Body of pancreas (tissue), 4 donors: ENCODE measurements at regions not wholly inside any gene's neighbourhood (a gene's known extent, or its start where the extent isn't known, plus 50 kb on each side); places are given as distances from the start of the nearest gene placed in this dataset.

Experiments
- ATAC-seq: fragments of 150-250 bp; one replicate; pipeline ENCODE4 v1.9.1; 2016
- DNase-seq, 4 donors: peaks; one replicate each; pipeline ENCODE4 v3.0.0-alpha.2; 2019
- H3K27ac ChIP-seq, 4 donors: fragments of 200-600 bp; sonication (generic); 1 replicate in 3 of 4; 2 replicates in 1 of 4; pipeline versions ENCODE4 v1.5.1 to v1.6.1; 2016 to 2019; ENCODE audit warnings: mild to moderate bottlenecking in 1 of 4, mixed read lengths in 1 of 4, moderate library complexity in 1 of 4
- H3K27me3 ChIP-seq, 2 donors: fragments of 200-600 bp; sonication (generic); one replicate each; pipeline ENCODE4 v1.6.0; 2016; ENCODE audit warnings: mild to moderate bottlenecking in 1 of 2
- H3K36me3 ChIP-seq, 2 donors: fragments of 200-600 bp; sonication (generic); replicated peaks in 1 of 2; 2 replicates each; pipeline ENCODE4 v1.5.1; 2016; ENCODE audit warnings: low read depth in 2 of 2; ENCODE audit not compliant: insufficient read depth in 1 of 2
- H3K4me1 ChIP-seq: fragments of 200-600 bp; sonication (generic); one replicate; pipeline ENCODE4 v1.6.0; 2016
- H3K4me3 ChIP-seq, 2 donors: fragments of 200-600 bp; sonication (generic); 1 replicate in 1 of 2; 2 replicates in 1 of 2; pipeline ENCODE4 v1.5.1; 2016 to 2019
- H3K9me3 ChIP-seq, 3 donors: fragments of 200-600 bp; sonication (generic); 1 replicate in 2 of 3; 2 replicates in 1 of 3; pipeline ENCODE4 v1.5.1; 2016
- POLR2A ChIP-seq, 3 donors: fragments of 450-650 bp; IDR thresholded peaks; one replicate each; pipeline ENCODE4 v1.6.1; 2016; ENCODE audit warnings: antibody characterized with exemption in 3 of 3, mild to moderate bottlenecking in 2 of 3
- whole genome bisulfite sequencing, 2 donors: methylation state at CpG; one replicate each; pipeline ENCODE4 v1.1.5; 2017; 5-methylcytosine and 5-hydroxymethylcytosine counted together
- intact Hi-C: fragments of 100-400 bp; cut with DNase I; formaldehyde crosslinking; loops from one replicate; pipeline ENCODE4 v1.15.1; 2023
- TF ChIP-seq, protein P1 (sequence below), 7 experiments: fragments of 450-650 bp in 4 of 7; fragments of 200-600 bp in 3 of 7; sonication (generic) in 3 of 7; IDR thresholded peaks; one replicate each; pipeline ENCODE4 v1.5.1; 2016 to 2019; ENCODE audit warnings: antibody characterized with exemption in 7 of 7

DNA sequence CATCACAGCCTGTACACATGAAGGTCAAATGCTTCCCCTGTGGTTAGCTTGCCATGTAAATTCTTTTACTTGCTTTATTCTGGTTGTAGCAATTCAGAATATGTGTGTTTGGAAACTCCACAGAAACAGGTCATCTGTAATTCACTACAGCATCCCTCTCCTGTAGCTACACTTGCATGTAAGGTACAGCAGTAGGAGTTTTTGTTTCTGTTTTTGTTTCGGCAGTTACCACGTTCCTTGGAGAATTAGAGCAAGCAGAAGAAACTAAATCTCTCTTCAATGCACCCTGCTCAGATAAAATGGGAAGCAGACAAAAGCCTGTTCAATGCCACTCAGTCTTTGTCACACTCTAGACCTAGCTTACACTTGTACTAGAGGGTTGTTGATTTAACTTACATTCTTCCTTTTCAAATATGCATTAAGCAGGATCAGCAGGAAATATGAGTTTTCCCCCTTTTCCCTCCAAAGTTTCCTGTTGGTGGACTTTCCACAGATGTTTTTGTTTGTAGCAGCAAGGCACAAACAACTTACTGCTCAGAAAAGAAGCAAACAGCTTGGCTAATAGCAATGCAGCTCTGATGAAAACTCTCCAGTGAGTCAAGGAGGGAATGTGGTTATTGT lies 80.9 kb downstream of the YIPF5 start:
- WGBS, 2 donors = 24 to 40% methylated on average over 2 of the region's 2 CpGs
- intact Hi-C loops = no loop called here
- ATAC-seq = no peak
- TF ChIP-seq, protein P1, sequence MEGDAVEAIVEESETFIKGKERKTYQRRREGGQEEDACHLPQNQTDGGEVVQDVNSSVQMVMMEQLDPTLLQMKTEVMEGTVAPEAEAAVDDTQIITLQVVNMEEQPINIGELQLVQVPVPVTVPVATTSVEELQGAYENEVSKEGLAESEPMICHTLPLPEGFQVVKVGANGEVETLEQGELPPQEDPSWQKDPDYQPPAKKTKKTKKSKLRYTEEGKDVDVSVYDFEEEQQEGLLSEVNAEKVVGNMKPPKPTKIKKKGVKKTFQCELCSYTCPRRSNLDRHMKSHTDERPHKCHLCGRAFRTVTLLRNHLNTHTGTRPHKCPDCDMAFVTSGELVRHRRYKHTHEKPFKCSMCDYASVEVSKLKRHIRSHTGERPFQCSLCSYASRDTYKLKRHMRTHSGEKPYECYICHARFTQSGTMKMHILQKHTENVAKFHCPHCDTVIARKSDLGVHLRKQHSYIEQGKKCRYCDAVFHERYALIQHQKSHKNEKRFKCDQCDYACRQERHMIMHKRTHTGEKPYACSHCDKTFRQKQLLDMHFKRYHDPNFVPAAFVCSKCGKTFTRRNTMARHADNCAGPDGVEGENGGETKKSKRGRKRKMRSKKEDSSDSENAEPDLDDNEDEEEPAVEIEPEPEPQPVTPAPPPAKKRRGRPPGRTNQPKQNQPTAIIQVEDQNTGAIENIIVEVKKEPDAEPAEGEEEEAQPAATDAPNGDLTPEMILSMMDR (IDR thresholded peaks at IDR 0.05) = no peak
- TF ChIP-seq POLR2A (IDR thresholded peaks at IDR 0.05) = no peak
- Histone ChIP-seq H3K4me1 (no peaks in the 10 kb centered on the region), H3K27ac (no peak overlapping the region), H3K4me3 (no peak overlapping the region), H3K27me3 (no peaks in the 10 kb centered on the region), H3K36me3 (no peaks in the 10 kb centered on the region), H3K9me3 (no peaks in the 10 kb centered on the region)
- no peak for DNase-seq

DNA sequence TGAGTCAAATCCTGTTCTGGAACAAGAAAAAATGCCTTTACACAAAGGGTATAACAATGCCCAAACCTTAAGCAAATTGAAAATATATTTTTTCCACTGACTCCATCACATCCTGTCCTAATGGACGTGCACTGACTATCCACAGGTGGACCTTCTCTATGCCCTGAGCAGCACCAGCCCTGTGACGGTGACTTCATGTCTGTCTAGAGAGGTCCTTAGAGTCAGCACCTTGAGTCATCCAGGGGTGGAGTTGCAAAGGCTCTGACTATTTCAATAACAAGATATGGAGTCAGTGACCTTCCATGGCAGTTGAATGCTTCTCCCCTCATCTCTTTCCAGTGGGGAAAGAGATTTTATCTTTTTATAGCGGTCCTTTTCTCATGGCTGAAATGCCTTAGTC lies 78.0 kb downstream of the YIPF5 start:
- ATAC-seq (no peak), DNase-seq (no peak)
- H3K27me3 ChIP-seq = no peaks in the 10 kb centered on the region
- TF ChIP-seq POLR2A (IDR thresholded peaks at IDR 0.05) = no peak
- TF ChIP-seq, protein P1 (IDR thresholded peaks at IDR 0.05) = no peak
- no peaks in the 10 kb centered on the region for H3K9me3 ChIP-seq
- no peak overlapping the region for H3K4me3 ChIP-seq
- H3K36me3 ChIP-seq = no peaks in the 10 kb centered on the region
- intact Hi-C loops = no loop called here
- H3K27ac ChIP-seq = no peak overlapping the region
- H3K4me1 ChIP-seq = no peaks in the 10 kb centered on the region
- 87 to 92% methylated on average over 3 of the region's 3 CpGs for WGBS, 2 donors

DNA sequence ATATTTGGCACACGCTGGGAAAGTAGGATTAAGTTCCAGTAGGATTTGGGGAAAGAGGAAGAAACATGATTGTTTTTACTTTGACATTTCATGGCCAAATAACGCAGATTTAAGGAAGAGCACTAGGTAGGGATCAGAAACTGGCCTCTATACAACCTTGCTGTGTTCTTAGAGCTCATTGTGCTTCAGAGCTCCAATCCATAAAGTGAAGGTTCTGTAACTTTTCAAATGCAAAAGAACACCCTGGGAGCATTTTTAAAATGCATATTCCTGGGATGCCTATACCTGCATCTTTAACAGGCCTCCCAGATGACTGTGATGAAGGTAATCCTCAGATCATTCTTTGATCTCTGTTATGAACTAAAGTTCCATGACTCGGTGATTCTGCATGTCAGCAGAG lies 77.1 kb downstream of the YIPF5 start:
- H3K9me3 ChIP-seq = no peaks in the 10 kb centered on the region
- H3K4me3 ChIP-seq = no peak overlapping the region
- no peak for TF ChIP-seq POLR2A (IDR thresholded peaks at IDR 0.05)
- TF ChIP-seq, protein P1 (IDR thresholded peaks at IDR 0.05) = no peak
- H3K36me3 ChIP-seq = no peaks in the 10 kb centered on the region
- H3K4me1 ChIP-seq = no peaks in the 10 kb centered on the region
- intact Hi-C loops = no loop called here
- H3K27me3 ChIP-seq = no peaks in the 10 kb centered on the region
- no peak for DNase-seq
- no peak for ATAC-seq
- H3K27ac ChIP-seq = no peak overlapping the region
- WGBS, 2 donors = 80 to 84% methylated on average over 3 of the region's 3 CpGs

DNA sequence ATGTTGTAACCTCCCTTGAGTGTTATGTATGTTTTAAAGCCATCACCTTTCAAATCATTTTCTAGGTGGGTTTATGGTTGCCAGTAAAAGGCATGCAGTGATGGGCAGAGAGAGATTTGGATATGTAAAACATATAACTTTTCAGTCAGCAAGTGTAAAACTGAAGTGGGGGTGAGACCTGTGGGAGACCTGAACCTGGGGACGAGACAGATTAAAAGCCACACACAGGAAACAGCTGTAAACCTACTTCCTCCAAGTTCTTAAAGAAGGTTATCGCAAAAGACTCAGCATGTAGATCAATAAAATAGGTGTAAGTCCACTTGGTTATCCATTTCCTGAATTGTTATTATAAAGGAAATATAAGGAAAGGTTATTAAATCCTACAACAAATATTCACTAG lies 76.6 kb downstream of the YIPF5 start:
- no peaks in the 10 kb centered on the region for H3K27me3 ChIP-seq

DNA sequence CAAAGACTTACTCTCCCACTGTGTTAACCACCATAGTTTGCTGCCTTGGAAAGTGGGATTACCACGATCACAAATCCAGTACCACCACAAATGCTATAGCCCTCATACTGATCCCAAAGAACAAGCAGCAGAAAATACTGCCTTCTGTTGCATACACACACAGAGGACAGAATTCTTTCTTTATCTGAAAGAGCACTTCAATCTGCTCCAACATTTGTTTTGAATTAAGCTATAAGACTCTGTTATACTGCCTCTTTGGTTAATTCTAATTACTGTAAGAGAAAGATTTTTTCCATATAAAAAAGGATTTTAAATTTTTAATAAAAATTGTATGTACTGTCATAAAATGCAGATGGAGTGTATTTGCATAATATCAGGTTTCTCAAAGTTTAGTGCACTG lies 69.8 kb downstream of the YIPF5 start:
- H3K9me3 ChIP-seq = no peaks in the 10 kb centered on the region
- DNase-seq (no peak), ATAC-seq (no peak)
- WGBS, 2 donors = 70 to 73% methylated on average over 1 of the region's 1 CpG
- TF ChIP-seq, protein P1 (IDR thresholded peaks at IDR 0.05) = no peak
- TF ChIP-seq POLR2A (IDR thresholded peaks at IDR 0.05) = no peak
- no peak overlapping the region for H3K27ac ChIP-seq
- intact Hi-C loops = no loop called here
- H3K4me1 ChIP-seq = no peaks in the 10 kb centered on the region
- H3K27me3 ChIP-seq = no peaks in the 10 kb centered on the region
- H3K4me3 ChIP-seq = no peak overlapping the region
- H3K36me3 ChIP-seq = no peaks in the 10 kb centered on the region

More for the DNA sequence above, 76.6 kb downstream of the YIPF5 start:
- intact Hi-C loops = no loop called here
- H3K4me1 ChIP-seq = no peaks in the 10 kb centered on the region
- no peak overlapping the region for H3K4me3 ChIP-seq
- no peaks in the 10 kb centered on the region for H3K36me3 ChIP-seq
- H3K9me3 ChIP-seq = no peaks in the 10 kb centered on the region
- no peak overlapping the region for H3K27ac ChIP-seq
- DNase-seq = no peak
- 77 to 78% methylated on average over 2 of the region's 2 CpGs for WGBS, 2 donors
- no peak for TF ChIP-seq POLR2A (IDR thresholded peaks at IDR 0.05)
- TF ChIP-seq, protein P1 (IDR thresholded peaks at IDR 0.05) = no peak
- ATAC-seq = no peak
